ENCODE measurements at regions not wholly inside any gene's neighbourhood (a gene's known extent, or its start where the extent isn't known, plus 50 kb on each side); places are given as distances from the start of the nearest gene placed in this dataset.

- Mint-ChIP-seq H3K9me3 (ENCODE audit: unreplicated experiment) (no peaks in the 10 kb centered on the region), H3K36me3 (ENCODE audit: unreplicated experiment) (no peaks in the 10 kb centered on the region), H3K27me3 (ENCODE audit: unreplicated experiment) (no peaks in the 10 kb centered on the region)
Observed at GRCh38 chr10:117745301-117745700, 202.8 kb downstream of the EMX2 start.

DNA sequence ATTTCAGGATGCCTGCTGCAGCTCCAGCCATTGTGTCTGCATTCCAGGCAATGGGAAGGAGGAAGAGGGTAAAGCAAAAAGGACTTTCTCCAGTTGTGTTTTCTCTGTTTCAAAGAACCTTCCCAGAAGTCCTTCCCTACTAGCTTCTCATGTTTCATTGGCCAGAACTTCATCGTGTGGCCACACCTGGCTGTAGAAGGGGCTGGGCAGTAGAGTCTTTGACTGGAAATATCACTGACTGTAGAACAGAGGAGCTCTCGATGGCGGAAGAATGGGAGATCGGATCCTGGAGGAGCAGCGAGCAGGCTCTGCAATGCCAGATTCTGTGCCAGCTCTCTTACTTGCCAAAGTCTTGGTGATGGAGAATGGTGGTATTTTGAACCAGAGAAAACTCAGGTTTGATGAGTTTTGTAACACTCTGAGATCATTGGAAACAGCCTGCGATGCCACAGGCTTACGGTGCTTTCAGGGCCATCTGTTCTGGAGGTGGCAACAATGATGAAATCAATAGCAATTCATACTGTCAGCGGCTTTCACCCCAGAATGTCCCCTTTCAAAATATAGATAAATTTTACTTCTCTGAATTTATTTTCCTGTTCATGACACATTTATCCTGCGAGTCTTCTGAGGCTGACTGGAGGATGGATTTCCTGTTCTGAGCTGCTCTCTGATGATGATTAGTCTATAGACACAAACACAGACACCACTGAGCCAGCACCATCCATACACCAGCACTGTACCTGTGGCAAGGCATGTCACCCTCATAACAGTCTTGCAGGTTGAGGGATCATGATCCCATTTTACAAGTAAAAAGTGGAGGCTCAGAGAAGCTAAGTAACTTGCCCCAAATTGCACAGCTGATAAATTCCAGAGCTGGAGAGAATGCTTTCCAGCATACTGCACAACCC lies 204.2 kb downstream of the EMX2 start:
- Mint-ChIP-seq H3K27ac (ENCODE audit: unreplicated experiment) (no peak overlapping the region), H3K9me3 (ENCODE audit: unreplicated experiment) (no peaks in the 10 kb centered on the region), H3K36me3 (ENCODE audit: unreplicated experiment) (no peaks in the 10 kb centered on the region), H3K4me3 (ENCODE audit: unreplicated experiment) (no peak overlapping the region), H3K27me3 (ENCODE audit: unreplicated experiment) (no peaks in the 10 kb centered on the region), H3K4me1 (ENCODE audit: unreplicated experiment) (no peaks in the 10 kb centered on the region)
- TF ChIP-seq CTCF (IDR thresholded peaks at IDR 0.05), result no peak
- DNase-seq (ENCODE audit: extremely low spot score, unreplicated experiment), result peak; percentile 32

More at GRCh38 chr10:117745301-117745700, 202.8 kb downstream of the EMX2 start:
- Mint-ChIP-seq H3K4me3 (ENCODE audit: unreplicated experiment) (no peak overlapping the region), H3K27ac (ENCODE audit: unreplicated experiment) (no peak overlapping the region), H3K4me1 (ENCODE audit: unreplicated experiment) (no peaks in the 10 kb centered on the region)
- no peak for TF ChIP-seq CTCF (IDR thresholded peaks at IDR 0.05)
- peak; percentile 34 for DNase-seq (ENCODE audit: extremely low spot score, unreplicated experiment)

GRCh38 chr10:117747636-117748035 lies 205.1 kb downstream of the EMX2 start:
- H3K36me3 Mint-ChIP-seq (ENCODE audit: unreplicated experiment), result no peaks in the 10 kb centered on the region
- no peak overlapping the region for H3K4me3 Mint-ChIP-seq (ENCODE audit: unreplicated experiment)
- H3K4me1 Mint-ChIP-seq (ENCODE audit: unreplicated experiment), result no peaks in the 10 kb centered on the region
- H3K27ac Mint-ChIP-seq (ENCODE audit: unreplicated experiment), result no peak overlapping the region
- no peaks in the 10 kb centered on the region for H3K27me3 Mint-ChIP-seq (ENCODE audit: unreplicated experiment)
- no peak for TF ChIP-seq CTCF (IDR thresholded peaks at IDR 0.05)
- H3K9me3 Mint-ChIP-seq (ENCODE audit: unreplicated experiment), result no peaks in the 10 kb centered on the region
- peak; percentile 71 for DNase-seq (ENCODE audit: extremely low spot score, unreplicated experiment)

GRCh38 chr10:117748058-117748457 lies 205.5 kb downstream of the EMX2 start:
- H3K27me3 Mint-ChIP-seq (ENCODE audit: unreplicated experiment), result no peaks in the 10 kb centered on the region
- no peak for TF ChIP-seq CTCF (IDR thresholded peaks at IDR 0.05)
- no peaks in the 10 kb centered on the region for H3K4me1 Mint-ChIP-seq (ENCODE audit: unreplicated experiment)
- peak; percentile 56 for DNase-seq (ENCODE audit: extremely low spot score, unreplicated experiment)
- no peaks in the 10 kb centered on the region for H3K9me3 Mint-ChIP-seq (ENCODE audit: unreplicated experiment)
- no peak overlapping the region for H3K27ac Mint-ChIP-seq (ENCODE audit: unreplicated experiment)
- H3K4me3 Mint-ChIP-seq (ENCODE audit: unreplicated experiment), result no peak overlapping the region
- no peaks in the 10 kb centered on the region for H3K36me3 Mint-ChIP-seq (ENCODE audit: unreplicated experiment)

GRCh38 chr10:117750616-117751015 lies 208.1 kb downstream of the EMX2 start:
- TF ChIP-seq CTCF (IDR thresholded peaks at IDR 0.05), result no peak
- H3K27me3 Mint-ChIP-seq (ENCODE audit: unreplicated experiment), result peaks cover 3% of the 10 kb centered on the region
- H3K9me3 Mint-ChIP-seq (ENCODE audit: unreplicated experiment), result no peaks in the 10 kb centered on the region
- no peaks in the 10 kb centered on the region for H3K36me3 Mint-ChIP-seq (ENCODE audit: unreplicated experiment)
- H3K4me3 Mint-ChIP-seq (ENCODE audit: unreplicated experiment), result no peak overlapping the region
- H3K4me1 Mint-ChIP-seq (ENCODE audit: unreplicated experiment), result no peaks in the 10 kb centered on the region
- peak; percentile 69 for DNase-seq (ENCODE audit: extremely low spot score, unreplicated experiment)
- H3K27ac Mint-ChIP-seq (ENCODE audit: unreplicated experiment), result no peak overlapping the region
